ENCODE measurements at regions not wholly inside any gene's neighbourhood (a gene's known extent, or its start where the extent isn't known, plus 50 kb on each side); places are given as distances from the start of the nearest gene placed in this dataset.

GRCh38 chr17:79433379-79433778 lies 177.5 kb downstream of the RBFOX3 start:
- TF ChIP-seq, protein P1, sequence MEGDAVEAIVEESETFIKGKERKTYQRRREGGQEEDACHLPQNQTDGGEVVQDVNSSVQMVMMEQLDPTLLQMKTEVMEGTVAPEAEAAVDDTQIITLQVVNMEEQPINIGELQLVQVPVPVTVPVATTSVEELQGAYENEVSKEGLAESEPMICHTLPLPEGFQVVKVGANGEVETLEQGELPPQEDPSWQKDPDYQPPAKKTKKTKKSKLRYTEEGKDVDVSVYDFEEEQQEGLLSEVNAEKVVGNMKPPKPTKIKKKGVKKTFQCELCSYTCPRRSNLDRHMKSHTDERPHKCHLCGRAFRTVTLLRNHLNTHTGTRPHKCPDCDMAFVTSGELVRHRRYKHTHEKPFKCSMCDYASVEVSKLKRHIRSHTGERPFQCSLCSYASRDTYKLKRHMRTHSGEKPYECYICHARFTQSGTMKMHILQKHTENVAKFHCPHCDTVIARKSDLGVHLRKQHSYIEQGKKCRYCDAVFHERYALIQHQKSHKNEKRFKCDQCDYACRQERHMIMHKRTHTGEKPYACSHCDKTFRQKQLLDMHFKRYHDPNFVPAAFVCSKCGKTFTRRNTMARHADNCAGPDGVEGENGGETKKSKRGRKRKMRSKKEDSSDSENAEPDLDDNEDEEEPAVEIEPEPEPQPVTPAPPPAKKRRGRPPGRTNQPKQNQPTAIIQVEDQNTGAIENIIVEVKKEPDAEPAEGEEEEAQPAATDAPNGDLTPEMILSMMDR (IDR thresholded peaks at IDR 0.05): no peak
- TF ChIP-seq POLR2A (IDR thresholded peaks at IDR 0.05): no peak
- TF ChIP-seq EP300 (IDR thresholded peaks at IDR 0.05): no peak

All from tibial nerve (tissue), 4 donors.